Ovary (tissue), 7 donors: ENCODE measurements at regions not wholly inside any gene's neighbourhood (a gene's known extent, or its start where the extent isn't known, plus 50 kb on each side); places are given as distances from the start of the nearest gene placed in this dataset.

Experiments used
- DNase-seq, 5 donors: peaks; one replicate each; pipeline ENCODE4 v3.0.0-alpha.2; 2019 to 2020
- H3K27ac ChIP-seq, 2 donors: fragments of 200-600 bp; one replicate each; pipeline versions ENCODE4 v1.5.1 to v1.8.0; 2019 to 2022
- H3K27me3 ChIP-seq: fragments of 200-600 bp; one replicate; pipeline ENCODE4 v1.8.0; 2022
- H3K36me3 ChIP-seq: fragments of 200-600 bp; sonication (generic); one replicate; pipeline ENCODE4 v1.5.1; 2019
- H3K4me1 ChIP-seq: one replicate; pipeline ENCODE4 v1.8.1; 2013; ENCODE audit warnings: mild to moderate bottlenecking, moderate library complexity; ENCODE audit not compliant: insufficient read depth
- H3K4me3 ChIP-seq: fragments of 200-600 bp; sonication (generic); one replicate; pipeline ENCODE4 v1.5.1; 2017
- H3K9me3 ChIP-seq, 2 donors: fragments of 200-600 bp in 1 of 2; sonication (generic) in 1 of 2; one replicate each; pipeline versions ENCODE4 v1.5.1 to v1.8.1; 2013 to 2019; ENCODE audit warnings: mild to moderate bottlenecking in 1 of 2, moderate library complexity in 1 of 2
- CTCF ChIP-seq, 3 donors: fragments of 450-650 bp in 2 of 3; fragments of 200-600 bp in 1 of 3; IDR thresholded peaks; one replicate each; pipeline versions ENCODE4 v1.5.1 to v1.8.0; 2016 to 2022; ENCODE audit warnings: antibody characterized with exemption in 3 of 3, mild to moderate bottlenecking in 1 of 3
- EP300 ChIP-seq: sonication (generic); formaldehyde crosslinking; IDR thresholded peaks from one replicate; pipeline ENCODE4 v1.6.1; 2017; ENCODE audit warnings: antibody characterized with exemption
- POLR2A ChIP-seq: fragments of 450-650 bp; IDR thresholded peaks from one replicate; pipeline ENCODE4 v1.6.1; 2017; ENCODE audit warnings: antibody characterized with exemption, mild to moderate bottlenecking, moderate library complexity
- WGBS, 3 donors: extraction: QIAGEN DNeasy Blood & Tissue Kit in 1 of 3; methylation state at CpG; one replicate each; pipeline versions ENCODE4 v1.1.5 to v1.1.7; 2013 to 2017; 5-methylcytosine and 5-hydroxymethylcytosine counted together
- intact Hi-C, 4 donors: fragments of 100-400 bp; cut with DNase I; formaldehyde crosslinking; loops; one replicate each; pipeline versions ENCODE4 v1.11.0 to v1.15.1; 2022 to 2023
- donor health status: DM: no; HTN: no; CAD: no; lungs with moderate emphysema.
- donor health status: DM: no; HTN: no; CAD: no.
- donor health status: Bipolar disorder and iron deficiency.
- donor health status: DM: no; HTN: no; CAD: no.
- donor health status: DM: yes; HTN: yes; CAD: no.

GRCh38 chr17:53680745-53681144 is 142.0 kb upstream of the KIF2B start:
- WGBS, 3 donors: 90 to 98% (median 90%) methylated on average over 1 of the region's 1 CpG
- Histone ChIP-seq H3K36me3 (no peaks in the 10 kb centered on the region), H3K4me3 (no peak overlapping the region), H3K9me3 (no peaks in the 10 kb centered on the region), H3K4me1 (no peaks in the 10 kb centered on the region), H3K27me3 (no peaks in the 10 kb centered on the region), H3K27ac (no peak overlapping the region)
- TF ChIP-seq CTCF (IDR thresholded peaks at IDR 0.05) (no peak), EP300 (no peak), POLR2A (no peak)
- intact Hi-C loops: no loop called here
- no peak for DNase-seq

- Histone ChIP-seq H3K4me3 (no peak overlapping the region), H3K9me3 (no peaks in the 10 kb centered on the region), H3K36me3 (no peaks in the 10 kb centered on the region), H3K27me3 (no peaks in the 10 kb centered on the region), H3K4me1 (no peaks in the 10 kb centered on the region), H3K27ac (no peak overlapping the region)
- intact Hi-C loops: no loop called here
- WGBS, 3 donors: 36 to 53% (median 48%) methylated on average over 1 of the region's 1 CpG
- no peak for TF ChIP-seq POLR2A
- no peak for TF ChIP-seq EP300
- no peak for TF ChIP-seq CTCF (IDR thresholded peaks at IDR 0.05)
- no peak for DNase-seq
These were observed 153.9 kb upstream of the KIF2B start for GRCh38 chr17:53668854-53669253.

GRCh38 chr17:53662608-53663007 is 160.1 kb upstream of the KIF2B start:
- Histone ChIP-seq H3K27ac (no peak overlapping the region), H3K36me3 (no peaks in the 10 kb centered on the region), H3K4me3 (no peak overlapping the region), H3K9me3 (no peaks in the 10 kb centered on the region), H3K27me3 (no peaks in the 10 kb centered on the region), H3K4me1 (no peaks in the 10 kb centered on the region)
- intact Hi-C loops: no loop called here
- DNase-seq: no peak
- no peak for TF ChIP-seq EP300
- no peak for TF ChIP-seq POLR2A
- TF ChIP-seq CTCF (IDR thresholded peaks at IDR 0.05): no peak
- 21 to 46% (median 38%) methylated on average over 1 of the region's 1 CpG for WGBS, 3 donors

GRCh38 chr17:53659181-53659580 is 163.5 kb upstream of the KIF2B start:
- H3K4me3 ChIP-seq: no peak overlapping the region
- WGBS, 3 donors: 70 to 86% (median 71%) methylated on average over 1 of the region's 1 CpG

More at GRCh38 chr17:53659181-53659580, 163.5 kb upstream of the KIF2B start:
- TF ChIP-seq EP300 (no peak), CTCF (IDR thresholded peaks at IDR 0.05) (no peak), POLR2A (no peak)
- Histone ChIP-seq H3K9me3 (no peaks in the 10 kb centered on the region), H3K27ac (no peak overlapping the region), H3K36me3 (no peaks in the 10 kb centered on the region), H3K27me3 (no peaks in the 10 kb centered on the region), H3K4me1 (no peaks in the 10 kb centered on the region)
- DNase-seq: no peak
- intact Hi-C loops: no loop called here
